ENCODE measurements at regions not wholly inside any gene's neighbourhood (a gene's known extent, or its start where the extent isn't known, plus 50 kb on each side); places are given as distances from the start of the nearest gene placed in this dataset.

GRCh38 chr20:21956591-21956990 lies 251.1 kb downstream of the PAX1 start:
- DNase-seq (ENCODE audit: low spot score): no peak

- no peak for DNase-seq (ENCODE audit: low spot score)
Observed at GRCh38 chr20:21947406-21947805, 241.9 kb downstream of the PAX1 start.

GRCh38 chr20:21944227-21944626 lies 238.8 kb downstream of the PAX1 start:
- DNase-seq (ENCODE audit: low spot score): no peak

- DNase-seq (ENCODE audit: low spot score): no peak
Observed at GRCh38 chr20:21941941-21942805, 236.7 kb downstream of the PAX1 start.

- DNase-seq (ENCODE audit: low spot score): no peak
Observed at GRCh38 chr20:21936720-21937380, 231.4 kb downstream of the PAX1 start.

GRCh38 chr20:21936261-21936660 lies 230.8 kb downstream of the PAX1 start:
- DNase-seq (ENCODE audit: low spot score): no peak

GRCh38 chr20:21933526-21933925 lies 228.1 kb downstream of the PAX1 start:
- no peak for DNase-seq (ENCODE audit: low spot score)

GRCh38 chr20:21921251-21921650 lies 215.8 kb downstream of the PAX1 start:
- no peak for DNase-seq (ENCODE audit: low spot score)

GRCh38 chr20:21920211-21920610 lies 214.7 kb downstream of the PAX1 start:
- DNase-seq (ENCODE audit: low spot score): no peak

- no peak for DNase-seq (ENCODE audit: low spot score)
Observed at GRCh38 chr20:21918398-21918797, 212.9 kb downstream of the PAX1 start.

- DNase-seq (ENCODE audit: low spot score): no peak
Observed at GRCh38 chr20:21902391-21902790, 196.9 kb downstream of the PAX1 start.

GRCh38 chr20:21901470-21902275 lies 196.2 kb downstream of the PAX1 start:
- no peak for DNase-seq (ENCODE audit: low spot score)

GRCh38 chr20:21900431-21900830 lies 195.0 kb downstream of the PAX1 start:
- DNase-seq (ENCODE audit: low spot score): no peak

- no peak for DNase-seq (ENCODE audit: low spot score)
Observed at GRCh38 chr20:21874921-21875320, 169.5 kb downstream of the PAX1 start.

- no peak for DNase-seq (ENCODE audit: low spot score)
Observed at GRCh38 chr20:21874127-21874526, 168.7 kb downstream of the PAX1 start.

GRCh38 chr20:21873291-21873690 lies 167.8 kb downstream of the PAX1 start:
- DNase-seq (ENCODE audit: low spot score): no peak

GRCh38 chr20:21867811-21868210 lies 162.3 kb downstream of the PAX1 start:
- DNase-seq (ENCODE audit: low spot score): no peak

GRCh38 chr20:21867353-21867752 lies 161.9 kb downstream of the PAX1 start:
- no peak for DNase-seq (ENCODE audit: low spot score)

- no peak for DNase-seq (ENCODE audit: low spot score)
Observed at GRCh38 chr20:21862956-21863355, 157.5 kb downstream of the PAX1 start.

- DNase-seq (ENCODE audit: low spot score): no peak
Observed at GRCh38 chr20:21862259-21862946, 156.9 kb downstream of the PAX1 start.

- DNase-seq (ENCODE audit: low spot score): no peak
Observed at GRCh38 chr20:21840991-21841390, 135.5 kb downstream of the PAX1 start.

- DNase-seq (ENCODE audit: low spot score): no peak
Observed at GRCh38 chr20:21839982-21840381, 134.5 kb downstream of the PAX1 start.

Measured in ecto neural progenitor cell (in vitro differentiated cells).